Mucosa of descending colon (tissue), 3 donors: ENCODE measurements at regions not wholly inside any gene's neighbourhood (a gene's known extent, or its start where the extent isn't known, plus 50 kb on each side); places are given as distances from the start of the nearest gene placed in this dataset.
A peak's percentile ranks its signal among the peaks of the same experiment; 100 is the strongest.

ENCODE experiments used
- ATAC-seq: fragments of 200-7000 bp; cut with Tn5 transposase; one replicate; pipeline ENCODE4 v1.9.1; 2020; ENCODE audit warnings: mild to moderate bottlenecking, moderate library complexity
- DNase-seq, 3 donors: peaks; one replicate each; pipeline ENCODE4 v3.0.0-alpha.2; 2020
- H3K36me3 ChIP-seq: fragments of 200-600 bp; one replicate; pipeline ENCODE4 v1.8.0; 2021; ENCODE audit warnings: low read depth, mild to moderate bottlenecking
- H3K4me1 ChIP-seq: fragments of 200-600 bp; one replicate; pipeline ENCODE4 v1.8.0; 2021; ENCODE audit warnings: low read depth, mild to moderate bottlenecking
- H3K4me3 ChIP-seq: fragments of 200-600 bp; one replicate; pipeline ENCODE4 v1.8.0; 2021; ENCODE audit warnings: mild to moderate bottlenecking
- H3K9me3 ChIP-seq: fragments of 200-600 bp; one replicate; pipeline ENCODE4 v1.8.0; 2021; ENCODE audit warnings: mild to moderate bottlenecking
- intact Hi-C, 2 donors: fragments of 100-400 bp; cut with DNase I in 1 of 2; cut with micrococcal nuclease in 1 of 2; formaldehyde crosslinking; loops; one replicate each; pipeline versions ENCODE4 v1.11.0 to v1.11.1; 2022; cut with DNase I, micrococcal nuclease
- TF ChIP-seq, protein P1 (sequence below): fragments of 200-600 bp; IDR thresholded peaks from one replicate; pipeline ENCODE4 v1.8.0; 2022; ENCODE audit warnings: antibody characterized with exemption, mild to moderate bottlenecking
- donor health status: DM: no; HTN: no; CAD: no; lungs with moderate emphysema.
- donor health status: DM: no; HTN: no; CAD: no.
- donor health status: DM: no; HTN: yes; CAD: no.

GRCh38 chr10:4246881-4247358, 461.9 kb upstream of the KLF6 start:
- TF ChIP-seq, protein P1, sequence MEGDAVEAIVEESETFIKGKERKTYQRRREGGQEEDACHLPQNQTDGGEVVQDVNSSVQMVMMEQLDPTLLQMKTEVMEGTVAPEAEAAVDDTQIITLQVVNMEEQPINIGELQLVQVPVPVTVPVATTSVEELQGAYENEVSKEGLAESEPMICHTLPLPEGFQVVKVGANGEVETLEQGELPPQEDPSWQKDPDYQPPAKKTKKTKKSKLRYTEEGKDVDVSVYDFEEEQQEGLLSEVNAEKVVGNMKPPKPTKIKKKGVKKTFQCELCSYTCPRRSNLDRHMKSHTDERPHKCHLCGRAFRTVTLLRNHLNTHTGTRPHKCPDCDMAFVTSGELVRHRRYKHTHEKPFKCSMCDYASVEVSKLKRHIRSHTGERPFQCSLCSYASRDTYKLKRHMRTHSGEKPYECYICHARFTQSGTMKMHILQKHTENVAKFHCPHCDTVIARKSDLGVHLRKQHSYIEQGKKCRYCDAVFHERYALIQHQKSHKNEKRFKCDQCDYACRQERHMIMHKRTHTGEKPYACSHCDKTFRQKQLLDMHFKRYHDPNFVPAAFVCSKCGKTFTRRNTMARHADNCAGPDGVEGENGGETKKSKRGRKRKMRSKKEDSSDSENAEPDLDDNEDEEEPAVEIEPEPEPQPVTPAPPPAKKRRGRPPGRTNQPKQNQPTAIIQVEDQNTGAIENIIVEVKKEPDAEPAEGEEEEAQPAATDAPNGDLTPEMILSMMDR: no peak
- Histone ChIP-seq H3K4me3 (no peak overlapping the region), H3K9me3 (no peaks in the 10 kb centered on the region), H3K4me1 (peaks cover 5% of the 10 kb centered on the region), H3K36me3 (no peaks in the 10 kb centered on the region)
- DNase-seq (no peak), ATAC-seq (no peak)
- intact Hi-C loops: no loop called here

- peaks cover 5% of the 10 kb centered on the region for H3K4me1 ChIP-seq
Observed at GRCh38 chr10:4243651-4244050, 458.6 kb upstream of the KLF6 start.

GRCh38 chr10:4243169-4243568, 458.2 kb upstream of the KLF6 start:
- H3K4me3 ChIP-seq: no peak overlapping the region
- no peak for ATAC-seq
- intact Hi-C loops: no loop called here

More at GRCh38 chr10:4243651-4244050, 458.6 kb upstream of the KLF6 start:
- intact Hi-C loops: no loop called here
- Histone ChIP-seq H3K36me3 (no peaks in the 10 kb centered on the region), H3K9me3 (no peaks in the 10 kb centered on the region), H3K4me3 (no peak overlapping the region)
- ATAC-seq: peak; percentile 30
- no peak for DNase-seq
- TF ChIP-seq, protein P1: no peak

DNA sequence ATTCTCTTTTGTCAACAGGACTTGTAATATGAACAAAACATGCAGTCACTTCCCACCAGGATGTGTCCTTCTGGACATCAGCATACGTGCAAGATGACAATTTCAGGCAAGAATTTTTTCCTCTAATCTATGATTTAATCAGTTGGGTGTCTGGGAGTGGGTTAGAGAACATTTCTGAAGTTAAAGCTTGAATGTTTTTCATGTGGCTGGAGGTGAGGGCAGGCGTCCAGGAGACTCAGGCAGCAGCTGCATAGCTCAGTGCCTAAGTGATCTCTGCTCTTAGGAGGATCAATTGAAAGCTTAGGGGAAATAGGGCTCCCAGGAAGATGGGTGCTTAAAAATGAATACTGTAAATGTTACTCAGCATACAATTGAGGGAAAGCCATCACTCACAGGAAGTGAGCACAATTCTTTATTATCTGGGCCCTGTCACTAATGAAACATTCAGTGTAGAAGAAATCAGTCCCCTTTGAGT, 457.6 kb upstream of the KLF6 start:
- peak; percentile 22 for ATAC-seq
- intact Hi-C loops: no loop called here

More at GRCh38 chr10:4243169-4243568, 458.2 kb upstream of the KLF6 start:
- no peak for DNase-seq
- TF ChIP-seq, protein P1: no peak
- Histone ChIP-seq H3K9me3 (no peaks in the 10 kb centered on the region), H3K4me1 (peaks cover 5% of the 10 kb centered on the region), H3K36me3 (no peaks in the 10 kb centered on the region)

GRCh38 chr10:4241724-4242345, 456.8 kb upstream of the KLF6 start:
- ATAC-seq: peak; percentile 44
- TF ChIP-seq, protein P1: no peak
- Histone ChIP-seq H3K4me1 (peaks cover 5% of the 10 kb centered on the region), H3K4me3 (no peak overlapping the region), H3K9me3 (no peaks in the 10 kb centered on the region), H3K36me3 (no peaks in the 10 kb centered on the region)
- intact Hi-C loops: no loop called here
- DNase-seq: no peak

More for the DNA sequence above, 457.6 kb upstream of the KLF6 start:
- Histone ChIP-seq H3K4me3 (no peak overlapping the region), H3K36me3 (no peaks in the 10 kb centered on the region), H3K4me1 (peaks cover 5% of the 10 kb centered on the region), H3K9me3 (no peaks in the 10 kb centered on the region)
- TF ChIP-seq, protein P1: no peak
- DNase-seq: no peak
